Adrenal gland (tissue), 9 donors: ENCODE measurements at regions not wholly inside any gene's neighbourhood (a gene's known extent, or its start where the extent isn't known, plus 50 kb on each side); places are given as distances from the start of the nearest gene placed in this dataset.

Experiments
- DNase-seq, 7 donors: peaks; one replicate each; pipeline ENCODE4 v3.0.0-alpha.2; 2019 to 2020
- H3K27ac ChIP-seq, 5 donors: fragments of 200-600 bp; sonication (generic) in 4 of 5; 1 replicate in 3 of 5; 2 replicates in 2 of 5; pipeline versions ENCODE4 v1.5.1 to v1.8.0; 2016 to 2020; ENCODE audit warnings: mild to moderate bottlenecking in 1 of 5
- H3K27me3 ChIP-seq: fragments of 200-600 bp; 2 replicates; pipeline ENCODE4 v1.8.0; 2021
- H3K36me3 ChIP-seq, 2 donors: fragments of 200-600 bp; replicated peaks in 1 of 2; 1 replicate in 1 of 2; 2 replicates in 1 of 2; pipeline versions ENCODE4 v1.5.1 to v1.8.0; 2018 to 2022
- H3K4me1 ChIP-seq, 2 donors: fragments of 200-600 bp; replicated peaks in 1 of 2; 1 replicate in 1 of 2; 2 replicates in 1 of 2; pipeline versions ENCODE4 v1.5.1 to v1.8.0; 2018 to 2021
- H3K4me3 ChIP-seq, 4 donors: fragments of 200-600 bp; sonication (generic) in 3 of 4; one replicate each; pipeline ENCODE4 v1.5.1; 2016 to 2018
- H3K9me3 ChIP-seq, 3 donors: fragments of 200-600 bp; sonication (generic) in 1 of 3; replicated peaks in 1 of 3; 1 replicate in 2 of 3; 2 replicates in 1 of 3; pipeline versions ENCODE4 v1.5.1 to v1.8.0; 2016 to 2021
- POLR2A ChIP-seq, 2 donors: fragments of 450-650 bp; IDR thresholded peaks; one replicate each; pipeline ENCODE4 v1.6.1; 2017; ENCODE audit warnings: antibody characterized with exemption in 2 of 2, mild to moderate bottlenecking in 2 of 2, moderate library complexity in 1 of 2
- WGBS, 4 donors: extraction: QIAGEN DNeasy Blood & Tissue Kit in 2 of 4; methylation state at CpG; one replicate each; pipeline versions ENCODE4 v1.1.5 to v1.1.7; 2013 to 2017; 5-methylcytosine and 5-hydroxymethylcytosine counted together
- intact Hi-C, 2 donors: fragments of 100-400 bp; cut with DNase I; formaldehyde crosslinking; loops; one replicate each; pipeline versions ENCODE4 v1.14.1 to v1.15.0; 2022 to 2023
- TF ChIP-seq, protein P1 (sequence below), 6 experiments: fragments of 450-650 bp in 4 of 6; fragments of 200-600 bp in 2 of 6; sonication (generic) in 1 of 6; IDR thresholded peaks; 1 replicate in 5 of 6; 2 replicates in 1 of 6; pipeline versions ENCODE4 v1.5.1 to v1.8.0; 2016 to 2021; ENCODE audit warnings: antibody characterized with exemption in 6 of 6, mild to moderate bottlenecking in 2 of 6, moderate library complexity in 1 of 6
- donor health status: healthy with polysubstance abuse.
- donor health status: Bipolar disorder and iron deficiency.
- donor health status: DM: yes; HTN: yes; CAD: no.
- donor health status: DM: no; HTN: no; CAD: no.
- donor health status: DM: no; HTN: no; CAD: no.

- TF ChIP-seq, protein P1, sequence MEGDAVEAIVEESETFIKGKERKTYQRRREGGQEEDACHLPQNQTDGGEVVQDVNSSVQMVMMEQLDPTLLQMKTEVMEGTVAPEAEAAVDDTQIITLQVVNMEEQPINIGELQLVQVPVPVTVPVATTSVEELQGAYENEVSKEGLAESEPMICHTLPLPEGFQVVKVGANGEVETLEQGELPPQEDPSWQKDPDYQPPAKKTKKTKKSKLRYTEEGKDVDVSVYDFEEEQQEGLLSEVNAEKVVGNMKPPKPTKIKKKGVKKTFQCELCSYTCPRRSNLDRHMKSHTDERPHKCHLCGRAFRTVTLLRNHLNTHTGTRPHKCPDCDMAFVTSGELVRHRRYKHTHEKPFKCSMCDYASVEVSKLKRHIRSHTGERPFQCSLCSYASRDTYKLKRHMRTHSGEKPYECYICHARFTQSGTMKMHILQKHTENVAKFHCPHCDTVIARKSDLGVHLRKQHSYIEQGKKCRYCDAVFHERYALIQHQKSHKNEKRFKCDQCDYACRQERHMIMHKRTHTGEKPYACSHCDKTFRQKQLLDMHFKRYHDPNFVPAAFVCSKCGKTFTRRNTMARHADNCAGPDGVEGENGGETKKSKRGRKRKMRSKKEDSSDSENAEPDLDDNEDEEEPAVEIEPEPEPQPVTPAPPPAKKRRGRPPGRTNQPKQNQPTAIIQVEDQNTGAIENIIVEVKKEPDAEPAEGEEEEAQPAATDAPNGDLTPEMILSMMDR (IDR thresholded peaks at IDR 0.05) = no peak
- no peak for TF ChIP-seq POLR2A (IDR thresholded peaks at IDR 0.05)
- intact Hi-C loops = no loop called here
- no peaks in the 10 kb centered on the region for H3K27me3 ChIP-seq
- no peaks in the 10 kb centered on the region for H3K9me3 ChIP-seq
- no peaks in the 10 kb centered on the region for H3K36me3 ChIP-seq
- WGBS, 4 donors = 67 to 100% (median 81%) methylated on average over 1 of the region's 1 CpG
- no peak for DNase-seq
- no peak overlapping the region for H3K4me3 ChIP-seq
- H3K27ac ChIP-seq = no peak overlapping the region
- H3K4me1 ChIP-seq = no peaks in the 10 kb centered on the region
Observed at GRCh38 chrX:126886997-126887396, 67.5 kb downstream of the PRR32 start.

DNA sequence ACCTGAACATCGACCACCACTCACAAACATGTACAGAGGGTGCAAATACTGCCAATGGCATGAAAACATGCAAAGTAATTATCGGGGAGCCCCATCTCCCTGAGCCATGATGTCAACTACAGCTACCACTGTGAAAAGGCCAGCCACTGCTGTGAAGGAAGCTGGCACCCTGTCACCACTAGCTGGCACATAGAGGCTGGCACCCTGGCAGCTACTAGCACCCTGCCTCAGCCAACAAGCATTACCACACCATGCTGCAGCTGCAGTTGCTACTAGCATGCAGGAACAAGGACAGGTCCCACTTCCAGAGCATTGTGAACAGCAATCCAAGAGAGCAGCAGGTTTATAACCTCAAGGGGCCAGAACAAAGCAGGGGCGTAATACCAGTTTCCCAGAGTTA lies 81.4 kb downstream of the PRR32 start:
- H3K4me1 ChIP-seq = no peaks in the 10 kb centered on the region
- TF ChIP-seq, protein P1 (IDR thresholded peaks at IDR 0.05) = no peak
- TF ChIP-seq POLR2A (IDR thresholded peaks at IDR 0.05) = no peak
- H3K36me3 ChIP-seq = no peaks in the 10 kb centered on the region
- no peak for DNase-seq
- H3K27me3 ChIP-seq = no peaks in the 10 kb centered on the region
- no peak overlapping the region for H3K27ac ChIP-seq
- WGBS, 4 donors = 41 to 87% (median 72%) methylated on average over 3 of the region's 3 CpGs
- no peak overlapping the region for H3K4me3 ChIP-seq
- intact Hi-C loops = no loop called here
- H3K9me3 ChIP-seq = no peaks in the 10 kb centered on the region

GRCh38 chrX:126929071-126929470 lies 109.5 kb downstream of the PRR32 start:
- Histone ChIP-seq H3K27me3 (no peaks in the 10 kb centered on the region), H3K9me3 (no peaks in the 10 kb centered on the region), H3K4me1 (no peaks in the 10 kb centered on the region), H3K4me3 (no peak overlapping the region), H3K27ac (no peak overlapping the region), H3K36me3 (no peaks in the 10 kb centered on the region)
- TF ChIP-seq POLR2A (IDR thresholded peaks at IDR 0.05) = no peak
- TF ChIP-seq, protein P1 (IDR thresholded peaks at IDR 0.05) = no peak
- intact Hi-C loops = no loop called here
- WGBS, 4 donors = 90 to 100% (median 97%) methylated on average over 1 of the region's 1 CpG
- DNase-seq = no peak

- Histone ChIP-seq H3K27me3 (no peaks in the 10 kb centered on the region), H3K4me1 (no peaks in the 10 kb centered on the region), H3K9me3 (no peaks in the 10 kb centered on the region), H3K27ac (no peak overlapping the region), H3K4me3 (no peak overlapping the region), H3K36me3 (no peaks in the 10 kb centered on the region)
- intact Hi-C loops = no loop called here
- WGBS, 4 donors = 75 to 84% (median 80%) methylated on average over 3 of the region's 3 CpGs
- no peak for DNase-seq
- TF ChIP-seq, protein P1 (IDR thresholded peaks at IDR 0.05) = no peak
- TF ChIP-seq POLR2A (IDR thresholded peaks at IDR 0.05) = no peak
Observed at GRCh38 chrX:126967225-126967624, 147.7 kb downstream of the PRR32 start.
